ENCODE measurements at regions not wholly inside any gene's neighbourhood (a gene's known extent, or its start where the extent isn't known, plus 50 kb on each side); places are given as distances from the start of the nearest gene placed in this dataset.
A peak's percentile ranks its signal among the peaks of the same experiment; 100 is the strongest.

DNA sequence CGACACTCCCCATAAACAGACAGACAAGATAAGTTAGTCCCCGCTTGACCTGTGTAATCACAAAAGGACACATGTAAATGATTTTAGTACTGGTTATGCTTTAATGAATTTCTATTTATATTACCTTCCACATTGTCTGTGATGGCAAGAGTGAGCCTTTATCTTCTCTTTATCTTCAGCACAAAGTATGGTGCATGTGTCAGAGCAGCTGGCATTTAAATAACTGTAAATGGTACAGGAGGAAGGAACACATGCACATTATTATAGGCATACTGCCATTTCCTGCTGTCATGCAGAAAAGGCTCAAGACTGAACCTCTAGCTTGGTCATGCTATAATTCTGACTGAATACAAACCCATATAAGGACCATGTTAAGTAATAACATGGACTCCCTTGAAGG, 1342.7 kb upstream of the TENM4 start:
- no peak for TF ChIP-seq ZFX (IDR thresholded peaks at IDR 0.05; ENCODE audit: borderline replicate concordance)
- TF ChIP-seq, protein P1, sequence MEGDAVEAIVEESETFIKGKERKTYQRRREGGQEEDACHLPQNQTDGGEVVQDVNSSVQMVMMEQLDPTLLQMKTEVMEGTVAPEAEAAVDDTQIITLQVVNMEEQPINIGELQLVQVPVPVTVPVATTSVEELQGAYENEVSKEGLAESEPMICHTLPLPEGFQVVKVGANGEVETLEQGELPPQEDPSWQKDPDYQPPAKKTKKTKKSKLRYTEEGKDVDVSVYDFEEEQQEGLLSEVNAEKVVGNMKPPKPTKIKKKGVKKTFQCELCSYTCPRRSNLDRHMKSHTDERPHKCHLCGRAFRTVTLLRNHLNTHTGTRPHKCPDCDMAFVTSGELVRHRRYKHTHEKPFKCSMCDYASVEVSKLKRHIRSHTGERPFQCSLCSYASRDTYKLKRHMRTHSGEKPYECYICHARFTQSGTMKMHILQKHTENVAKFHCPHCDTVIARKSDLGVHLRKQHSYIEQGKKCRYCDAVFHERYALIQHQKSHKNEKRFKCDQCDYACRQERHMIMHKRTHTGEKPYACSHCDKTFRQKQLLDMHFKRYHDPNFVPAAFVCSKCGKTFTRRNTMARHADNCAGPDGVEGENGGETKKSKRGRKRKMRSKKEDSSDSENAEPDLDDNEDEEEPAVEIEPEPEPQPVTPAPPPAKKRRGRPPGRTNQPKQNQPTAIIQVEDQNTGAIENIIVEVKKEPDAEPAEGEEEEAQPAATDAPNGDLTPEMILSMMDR (IDR thresholded peaks at IDR 0.05) = no peak
- H3K27ac ChIP-seq = peak overlapping the region; percentile 75

DNA sequence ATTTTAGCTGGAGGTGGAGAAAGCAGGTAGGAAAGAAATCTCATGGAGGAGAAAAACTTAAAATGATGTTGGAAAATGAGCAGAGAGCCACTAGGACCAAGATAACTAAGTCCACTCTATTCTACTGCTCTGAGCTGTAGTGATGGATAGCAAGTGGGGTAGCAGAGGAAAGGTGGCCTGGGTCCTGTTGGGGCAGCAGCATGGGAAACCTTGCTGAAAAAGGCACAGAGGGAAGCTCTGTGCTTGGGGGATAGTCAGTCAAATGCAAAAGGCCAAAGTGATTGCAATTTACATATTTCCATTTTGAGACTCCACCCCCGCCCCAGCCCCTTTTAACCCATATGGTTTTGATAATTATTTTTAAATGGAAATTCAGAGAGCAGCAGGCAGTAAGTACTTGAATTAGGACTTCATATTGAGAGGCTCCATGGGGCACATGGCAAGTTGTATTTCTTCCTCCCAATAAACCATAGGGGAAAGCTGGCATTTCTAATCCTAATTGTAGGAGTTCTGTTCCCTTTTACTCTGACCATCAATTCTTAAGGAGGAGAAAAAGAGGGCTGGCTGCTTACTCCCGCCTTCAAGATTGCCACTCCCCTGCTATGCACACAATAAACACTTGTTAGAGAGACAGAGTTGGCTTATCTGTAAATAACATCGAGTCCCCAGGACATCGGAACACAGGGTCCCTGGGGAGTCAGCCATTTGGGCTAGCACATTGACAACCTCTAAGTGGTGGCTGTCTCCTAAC, 1341.5 kb upstream of the TENM4 start:
- TF ChIP-seq, protein P1 (IDR thresholded peaks at IDR 0.05) = no peak
- no peak for TF ChIP-seq ZFX (IDR thresholded peaks at IDR 0.05; ENCODE audit: borderline replicate concordance)
- peak overlapping the region; percentile 75 for H3K27ac ChIP-seq

DNA sequence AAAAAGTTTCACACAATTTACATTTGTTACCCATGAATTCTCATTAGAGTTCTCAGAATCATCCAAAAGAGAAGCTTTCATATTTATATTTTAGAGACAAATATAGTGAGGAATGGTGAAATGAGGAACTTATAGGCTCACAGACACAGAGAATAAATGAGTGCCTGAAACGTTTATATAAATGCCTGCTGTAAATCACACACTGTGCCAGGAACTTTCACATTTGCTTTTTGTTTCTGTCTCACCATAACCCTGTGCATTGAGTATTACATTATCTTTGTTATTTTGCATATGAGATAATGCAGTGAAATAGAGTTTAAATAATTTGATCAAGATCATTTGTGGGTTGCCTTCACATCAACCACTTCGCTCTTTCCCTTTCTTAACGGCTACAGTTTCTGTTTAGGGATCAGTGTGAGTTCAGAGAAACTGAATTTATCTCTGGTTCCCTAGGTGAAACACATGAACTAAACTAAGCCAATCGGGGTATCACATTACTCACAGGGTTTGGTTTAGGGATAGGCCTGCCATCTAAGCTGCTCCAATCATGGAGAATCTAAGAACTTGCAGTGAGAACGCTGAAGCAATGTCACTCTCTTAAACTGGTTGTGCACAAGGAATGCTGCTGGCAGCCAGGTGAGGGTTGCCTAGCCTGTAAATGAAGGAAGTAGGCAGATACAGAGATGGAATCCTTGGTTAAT, 1339.2 kb upstream of the TENM4 start:
- no peak for TF ChIP-seq ZFX (IDR thresholded peaks at IDR 0.05; ENCODE audit: borderline replicate concordance)
- TF ChIP-seq, protein P1 (IDR thresholded peaks at IDR 0.05) = no peak
- peak overlapping the region; percentile 75 for H3K27ac ChIP-seq

DNA sequence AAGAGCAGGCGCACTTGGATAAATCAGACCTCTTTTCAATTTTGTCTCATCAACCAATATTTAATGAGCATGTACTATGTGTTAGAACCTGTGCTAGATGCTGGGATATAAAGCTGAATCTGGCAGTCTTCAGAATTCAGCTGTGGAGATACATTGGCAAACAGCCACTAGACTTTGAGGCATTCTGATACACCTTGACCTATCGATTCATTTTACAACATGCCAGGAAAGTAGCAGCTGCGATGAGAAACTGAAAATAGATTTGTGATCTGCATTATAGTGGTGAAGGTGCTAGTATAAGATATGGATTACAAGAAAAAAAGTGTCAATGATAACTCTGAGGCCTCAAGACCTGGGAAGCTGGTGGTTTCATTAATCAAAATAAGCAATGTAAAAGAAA, 1338.1 kb upstream of the TENM4 start:
- no peak overlapping the region for H3K27ac ChIP-seq
- TF ChIP-seq, protein P1 (IDR thresholded peaks at IDR 0.05) = no peak
- no peak for TF ChIP-seq ZFX (IDR thresholded peaks at IDR 0.05; ENCODE audit: borderline replicate concordance)

DNA sequence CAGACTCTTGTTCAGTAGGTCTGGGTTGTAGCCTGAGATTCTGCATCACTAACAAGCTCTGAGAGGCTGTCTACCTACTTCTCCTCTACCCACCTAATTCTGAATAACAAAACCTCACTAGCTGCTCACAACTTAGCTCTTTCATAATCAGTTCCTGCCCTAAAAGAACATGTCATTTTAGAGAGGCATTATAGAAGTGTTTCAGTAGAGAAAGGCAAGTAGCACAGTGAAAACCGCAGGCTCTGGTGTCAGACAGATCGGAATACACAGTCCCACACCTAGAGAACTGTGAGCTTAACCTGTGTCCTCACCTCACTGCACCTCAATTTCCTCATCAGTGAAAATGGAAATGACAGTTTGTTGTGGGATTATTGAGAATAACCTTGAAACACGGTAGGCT, 1337.6 kb upstream of the TENM4 start:
- TF ChIP-seq, protein P1 (IDR thresholded peaks at IDR 0.05) = no peak
- no peak for TF ChIP-seq ZFX (IDR thresholded peaks at IDR 0.05; ENCODE audit: borderline replicate concordance)

DNA sequence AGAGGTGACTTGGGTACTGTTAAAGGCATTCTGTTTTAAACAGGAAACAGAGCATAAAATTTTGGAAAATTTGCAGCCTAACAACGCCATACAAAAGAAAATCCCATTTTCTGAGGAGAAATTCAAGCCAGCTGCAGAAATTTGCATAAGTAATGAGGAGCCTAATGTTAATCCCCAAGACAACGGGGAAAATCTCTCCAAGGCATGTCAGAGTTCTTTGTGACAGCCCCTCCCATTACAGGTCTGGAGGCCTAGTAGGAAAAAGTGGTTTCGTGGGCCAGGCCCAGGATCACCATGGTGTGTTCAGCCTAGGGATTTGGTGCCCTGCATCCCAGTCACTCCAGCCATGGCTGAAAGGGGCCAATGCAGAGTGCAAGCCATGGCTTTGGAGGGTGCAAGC, 1333.1 kb upstream of the TENM4 start:
- no peak overlapping the region for H3K27ac ChIP-seq
- TF ChIP-seq ZFX (IDR thresholded peaks at IDR 0.05; ENCODE audit: borderline replicate concordance) = no peak
- TF ChIP-seq, protein P1 (IDR thresholded peaks at IDR 0.05) = no peak

More for the DNA sequence above, 1337.6 kb upstream of the TENM4 start:
- no peak overlapping the region for H3K27ac ChIP-seq

DNA sequence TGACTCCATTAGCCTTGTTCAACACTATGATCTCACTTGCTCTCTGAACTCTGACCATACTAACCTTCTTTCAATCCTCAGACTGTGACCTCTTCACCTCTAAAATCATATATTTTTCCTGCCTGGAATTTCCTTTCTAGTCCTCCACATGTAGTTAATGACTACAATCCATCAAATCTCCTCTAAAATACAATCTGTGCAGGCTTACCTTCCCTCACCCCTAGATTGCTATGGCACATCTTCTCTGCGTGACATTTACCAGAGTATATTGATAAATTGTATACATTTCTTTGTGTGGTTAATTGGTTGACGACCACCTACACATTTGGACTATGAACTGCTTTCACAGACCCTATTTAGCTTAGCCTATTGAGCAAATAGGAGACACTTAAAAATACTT, 1330.2 kb upstream of the TENM4 start:
- H3K27ac ChIP-seq = no peak overlapping the region
- no peak for TF ChIP-seq ZFX (IDR thresholded peaks at IDR 0.05; ENCODE audit: borderline replicate concordance)
- TF ChIP-seq, protein P1 (IDR thresholded peaks at IDR 0.05) = no peak
